ENCODE measurements at regions not wholly inside any gene's neighbourhood (a gene's known extent, or its start where the extent isn't known, plus 50 kb on each side); places are given as distances from the start of the nearest gene placed in this dataset.

GRCh38 chr9:95381221-95381620 lies 63.7 kb upstream of the FANCC start:
- Histone ChIP-seq H3K27me3 (ENCODE audit: control insufficient read depth, insufficient read depth, low read length, poor library complexity, severe bottlenecking) (no peaks in the 10 kb centered on the region), H3K4me3 (ENCODE audit: low read length) (no peak overlapping the region), H3K9ac (ENCODE audit: extremely low read depth, low read length, poor library complexity, severe bottlenecking) (no peak overlapping the region), H3K9me3 (ENCODE audit: control insufficient read depth, low read length) (peaks cover 11% of the 10 kb centered on the region), H3K4me1 (ENCODE audit: control insufficient read depth, insufficient read depth, low read length) (peaks cover 8% of the 10 kb centered on the region), H3K27ac (ENCODE audit: low read depth, low read length) (no peak overlapping the region), H3K36me3 (ENCODE audit: control insufficient read depth, insufficient read depth, low read length) (no peaks in the 10 kb centered on the region)
- no peak for DNase-seq
- Mint-ChIP-seq H3K4me3 (no peak overlapping the region), H3K27me3 (ENCODE audit: insufficient read depth) (no peaks in the 10 kb centered on the region), H3K27ac (no peak overlapping the region), H3K36me3 (ENCODE audit: low read depth) (no peaks in the 10 kb centered on the region), H3K4me1 (peaks cover 39% of the 10 kb centered on the region), H3K9me3 (peaks cover 5% of the 10 kb centered on the region)
- no peak for TF ChIP-seq CTCF (conservative IDR thresholded peaks at IDR 0.05)
- 88 to 89% methylated on average over 7 of the region's 7 CpGs for WGBS, 2 experiments (ENCODE audit: insufficient coverage in 1 of 2, insufficient read length in 1 of 2)

- H3K4me1 ChIP-seq (ENCODE audit: control insufficient read depth, insufficient read depth, low read length): peaks cover 8% of the 10 kb centered on the region
- Mint-ChIP-seq H3K4me1 (peaks cover 32% of the 10 kb centered on the region), H3K4me3 (no peak overlapping the region), H3K27ac (no peak overlapping the region), H3K27me3 (ENCODE audit: insufficient read depth) (no peaks in the 10 kb centered on the region), H3K36me3 (ENCODE audit: low read depth) (no peaks in the 10 kb centered on the region), H3K9me3 (peaks cover 5% of the 10 kb centered on the region)
- WGBS, 2 experiments (ENCODE audit: insufficient coverage in 1 of 2, insufficient read length in 1 of 2): 85 to 92% methylated on average over 5 of the region's 5 CpGs
- H3K9me3 ChIP-seq (ENCODE audit: control insufficient read depth, low read length): peaks cover 11% of the 10 kb centered on the region
- H3K27ac ChIP-seq (ENCODE audit: low read depth, low read length): no peak overlapping the region
- DNase-seq: no peak
- no peak overlapping the region for H3K9ac ChIP-seq (ENCODE audit: extremely low read depth, low read length, poor library complexity, severe bottlenecking)
- H3K4me3 ChIP-seq (ENCODE audit: low read length): no peak overlapping the region
- no peaks in the 10 kb centered on the region for H3K27me3 ChIP-seq (ENCODE audit: control insufficient read depth, insufficient read depth, low read length, poor library complexity, severe bottlenecking)
- no peaks in the 10 kb centered on the region for H3K36me3 ChIP-seq (ENCODE audit: control insufficient read depth, insufficient read depth, low read length)
- TF ChIP-seq CTCF (conservative IDR thresholded peaks at IDR 0.05): peak; percentile 14
These were observed 62.1 kb upstream of the FANCC start for GRCh38 chr9:95379630-95380029.

- no peak overlapping the region for H3K4me3 ChIP-seq (ENCODE audit: low read length)
- peaks cover 11% of the 10 kb centered on the region for H3K9me3 ChIP-seq (ENCODE audit: control insufficient read depth, low read length)
- H3K27ac ChIP-seq (ENCODE audit: low read depth, low read length): no peak overlapping the region
- TF ChIP-seq CTCF (conservative IDR thresholded peaks at IDR 0.05): no peak
- no peak overlapping the region for H3K9ac ChIP-seq (ENCODE audit: extremely low read depth, low read length, poor library complexity, severe bottlenecking)
- no peaks in the 10 kb centered on the region for H3K27me3 ChIP-seq (ENCODE audit: control insufficient read depth, insufficient read depth, low read length, poor library complexity, severe bottlenecking)
- Mint-ChIP-seq H3K4me1 (no peaks in the 10 kb centered on the region), H3K36me3 (ENCODE audit: low read depth) (no peaks in the 10 kb centered on the region), H3K4me3 (no peak overlapping the region), H3K9me3 (peaks cover 5% of the 10 kb centered on the region), H3K27me3 (ENCODE audit: insufficient read depth) (no peaks in the 10 kb centered on the region), H3K27ac (no peak overlapping the region)
- WGBS, 2 experiments (ENCODE audit: insufficient coverage in 1 of 2, insufficient read length in 1 of 2): 89 to 93% methylated on average over 7 to 9 of the region's 9 CpGs
- H3K36me3 ChIP-seq (ENCODE audit: control insufficient read depth, insufficient read depth, low read length): no peaks in the 10 kb centered on the region
- no peak for DNase-seq
- H3K4me1 ChIP-seq (ENCODE audit: control insufficient read depth, insufficient read depth, low read length): no peaks in the 10 kb centered on the region
These were observed 56.4 kb upstream of the FANCC start for GRCh38 chr9:95373782-95374487.
